Stimulated activated naive B cell treated with anti-CD40 and anti-IgM and Interleukin-4, amounts not matched to agents 10 μg/mL and 1 μg/mL and 100 μg/mL, for 72 hours (primary cell): ENCODE measurements at regions not wholly inside any gene's neighbourhood (a gene's known extent, or its start where the extent isn't known, plus 50 kb on each side); places are given as distances from the start of the nearest gene placed in this dataset.

Experiments
- ATAC-seq, 2 donors: fragments of 150-1000 bp; cut with Tn5 transposase; replicated peaks; 2 replicates each; pipeline ENCODE4 v1.10.0; 2021; ENCODE audit warnings: moderate library complexity in 1 of 2
- DNase-seq: peaks from one replicate; pipeline ENCODE4 v3.0.0; 2021
- H3K27ac Mint-ChIP-seq: one replicate; pipeline ENCODE4 v1.8.0; 2022; ENCODE audit warnings: mild to moderate bottlenecking, mixed read lengths
- H3K27me3 Mint-ChIP-seq, 2 donors: one replicate each; pipeline ENCODE4 v1.8.0; 2022; ENCODE audit warnings: mixed read lengths in 2 of 2
- H3K36me3 Mint-ChIP-seq, 2 donors: one replicate each; pipeline ENCODE4 v1.8.0; 2022; ENCODE audit warnings: mixed read lengths in 2 of 2, mild to moderate bottlenecking in 1 of 2
- H3K4me1 Mint-ChIP-seq, 2 donors: one replicate each; pipeline ENCODE4 v1.8.0; 2022; ENCODE audit warnings: mixed read lengths in 2 of 2, mild to moderate bottlenecking in 1 of 2
- H3K4me3 Mint-ChIP-seq, 2 donors: one replicate each; pipeline ENCODE4 v1.8.0; 2022; ENCODE audit warnings: mild to moderate bottlenecking in 2 of 2, mixed read lengths in 2 of 2, moderate library complexity in 1 of 2
- H3K9me3 Mint-ChIP-seq, 2 donors: one replicate each; pipeline ENCODE4 v1.8.0; 2022; ENCODE audit warnings: mixed read lengths in 2 of 2, mild to moderate bottlenecking in 1 of 2

DNA sequence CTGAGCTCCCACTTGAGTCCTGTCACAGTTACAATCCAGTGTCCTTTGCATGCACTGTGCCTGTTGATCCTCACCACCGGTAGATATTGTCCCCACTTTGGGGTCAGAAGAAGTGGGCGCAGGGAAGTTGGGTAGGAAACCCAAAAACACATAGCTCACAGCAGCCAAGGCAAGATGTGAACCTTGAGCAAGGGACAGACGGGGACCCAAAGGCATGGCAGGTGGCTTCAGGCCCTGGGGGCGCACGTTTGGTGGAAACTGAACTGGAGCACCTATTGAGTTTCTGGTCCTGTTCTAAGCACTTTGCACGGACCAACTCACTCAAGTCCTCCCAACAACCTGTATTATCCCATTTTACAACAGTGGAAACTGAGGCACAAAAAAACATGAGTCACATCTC lies 82.8 kb upstream of the ZNF716 start:
- Mint-ChIP-seq H3K4me3 (no peak overlapping the region), H3K36me3 (peaks cover 0 to 4% of the 10 kb centered on the region in 2 donors), H3K27me3 (no peaks in the 10 kb centered on the region), H3K27ac (no peak overlapping the region), H3K9me3 (peaks cover 27 to 28% of the 10 kb centered on the region in 2 donors), H3K4me1 (no peaks in the 10 kb centered on the region)
- ATAC-seq (no peak), DNase-seq (no peak)

DNA sequence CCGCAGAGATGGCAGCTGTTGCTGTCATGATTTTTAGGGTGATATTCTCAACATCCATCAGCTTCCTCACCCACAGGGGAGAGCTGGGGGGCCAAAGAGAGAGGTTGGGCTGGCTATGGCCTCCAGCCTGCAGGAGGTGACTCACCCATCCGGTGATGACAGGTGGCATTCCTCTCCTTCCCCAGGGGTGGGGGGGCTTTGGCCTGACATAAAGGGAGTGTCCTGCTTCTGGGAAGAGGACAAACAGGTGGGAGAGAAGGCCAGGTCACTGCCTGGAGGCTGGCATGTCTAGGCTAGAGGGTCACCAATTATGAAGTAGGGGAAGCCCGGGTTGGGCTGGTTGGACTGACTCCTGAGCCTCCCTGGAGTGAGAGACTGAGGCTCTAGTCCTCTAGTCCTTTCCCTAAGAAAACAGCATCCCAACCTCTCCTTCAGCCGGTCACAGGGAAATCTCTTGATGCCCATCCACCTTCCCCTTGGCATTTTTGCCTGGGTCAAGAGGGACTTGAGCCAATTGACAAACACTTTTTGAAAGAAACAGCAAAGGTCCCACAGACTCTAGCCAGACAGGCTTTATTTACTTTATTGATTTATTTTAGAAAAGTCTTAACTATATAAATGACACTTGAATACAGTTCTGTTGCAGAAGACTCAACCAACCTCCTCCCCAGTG lies 79.8 kb upstream of the ZNF716 start:
- Mint-ChIP-seq H3K27me3 (no peaks in the 10 kb centered on the region), H3K36me3 (peaks cover 0 to 4% of the 10 kb centered on the region in 2 donors), H3K4me1 (no peaks in the 10 kb centered on the region), H3K27ac (no peak overlapping the region), H3K9me3 (peaks cover 32 to 33% of the 10 kb centered on the region in 2 donors), H3K4me3 (no peak overlapping the region)
- no peak for DNase-seq
- ATAC-seq, result no peak

DNA sequence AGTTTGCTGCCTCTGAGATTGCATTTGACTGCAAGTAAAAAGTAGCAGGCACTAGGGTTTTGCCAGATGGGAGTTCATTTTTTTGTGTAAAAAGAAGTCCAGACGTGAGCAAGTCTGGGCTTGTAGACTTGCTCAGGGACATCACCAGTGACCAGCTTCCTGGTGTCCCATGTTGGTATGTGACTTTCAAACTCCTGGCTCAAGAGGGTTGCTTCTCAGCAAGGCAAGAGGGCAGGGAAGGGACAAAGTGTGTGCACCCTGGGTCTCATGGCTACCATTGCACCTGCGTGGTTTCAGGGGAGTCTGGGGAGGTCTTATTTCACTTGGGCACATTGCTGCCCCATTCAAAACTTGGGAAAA lies 79.3 kb upstream of the ZNF716 start:
- no peaks in the 10 kb centered on the region for H3K27me3 Mint-ChIP-seq
- H3K36me3 Mint-ChIP-seq, result peaks cover 0 to 4% of the 10 kb centered on the region in 2 donors
- no peak overlapping the region for H3K4me3 Mint-ChIP-seq
- peaks cover 32 to 33% of the 10 kb centered on the region in 2 donors for H3K9me3 Mint-ChIP-seq
- DNase-seq (no peak), ATAC-seq (no peak)
- no peaks in the 10 kb centered on the region for H3K4me1 Mint-ChIP-seq
- H3K27ac Mint-ChIP-seq, result no peak overlapping the region

DNA sequence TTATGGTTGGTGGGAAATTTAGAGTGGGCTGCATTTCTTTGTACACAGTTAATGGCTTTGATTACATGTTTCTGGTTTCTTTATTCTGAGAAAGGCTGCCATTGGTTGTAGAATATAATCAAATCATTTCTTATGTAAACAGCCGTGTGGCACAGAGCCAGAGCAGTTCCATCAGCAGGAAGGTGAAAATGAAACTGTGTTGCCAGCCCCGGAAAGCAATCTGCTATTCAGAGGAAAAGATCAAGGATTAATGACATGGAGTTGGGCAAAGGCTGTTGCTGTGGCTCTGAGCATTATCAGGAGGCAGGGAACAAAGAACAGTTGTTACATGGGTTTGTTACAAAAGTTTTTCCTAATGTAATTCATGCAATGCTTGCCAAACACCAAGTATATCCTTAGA lies 74.2 kb upstream of the ZNF716 start:
- Mint-ChIP-seq H3K4me3 (no peak overlapping the region), H3K9me3 (peaks cover 21 to 25% of the 10 kb centered on the region in 2 donors), H3K27ac (no peak overlapping the region), H3K36me3 (peaks cover 0 to 4% of the 10 kb centered on the region in 2 donors), H3K27me3 (no peaks in the 10 kb centered on the region), H3K4me1 (no peaks in the 10 kb centered on the region)
- DNase-seq (no peak), ATAC-seq (no peak)

DNA sequence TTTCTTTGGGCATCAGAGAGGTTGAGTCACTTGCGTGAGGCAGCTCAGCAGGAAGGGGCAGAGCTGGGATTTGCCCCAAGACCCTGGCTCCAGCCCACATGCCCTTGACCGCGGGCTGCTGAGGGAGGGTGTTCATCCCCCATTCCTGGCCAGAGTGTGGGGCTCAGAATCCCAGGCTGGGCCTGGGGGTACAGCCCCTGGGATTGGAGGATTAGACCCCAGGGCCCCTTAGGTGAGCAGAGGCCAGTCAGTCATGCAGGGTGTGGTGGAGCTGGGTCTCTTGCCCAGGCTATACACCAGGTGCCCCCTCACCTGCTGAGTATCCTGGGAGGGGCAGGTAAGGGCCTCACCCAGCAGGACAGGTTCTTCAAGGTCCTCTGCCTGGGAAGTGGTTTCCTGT lies 68.4 kb upstream of the ZNF716 start:
- ATAC-seq (no peak), DNase-seq (no peak)
- no peaks in the 10 kb centered on the region for H3K27me3 Mint-ChIP-seq
- no peak overlapping the region for H3K27ac Mint-ChIP-seq
- H3K9me3 Mint-ChIP-seq, result peaks cover 14 to 28% of the 10 kb centered on the region in 2 donors
- no peak overlapping the region for H3K4me3 Mint-ChIP-seq
- no peaks in the 10 kb centered on the region for H3K36me3 Mint-ChIP-seq
- H3K4me1 Mint-ChIP-seq, result no peaks in the 10 kb centered on the region

DNA sequence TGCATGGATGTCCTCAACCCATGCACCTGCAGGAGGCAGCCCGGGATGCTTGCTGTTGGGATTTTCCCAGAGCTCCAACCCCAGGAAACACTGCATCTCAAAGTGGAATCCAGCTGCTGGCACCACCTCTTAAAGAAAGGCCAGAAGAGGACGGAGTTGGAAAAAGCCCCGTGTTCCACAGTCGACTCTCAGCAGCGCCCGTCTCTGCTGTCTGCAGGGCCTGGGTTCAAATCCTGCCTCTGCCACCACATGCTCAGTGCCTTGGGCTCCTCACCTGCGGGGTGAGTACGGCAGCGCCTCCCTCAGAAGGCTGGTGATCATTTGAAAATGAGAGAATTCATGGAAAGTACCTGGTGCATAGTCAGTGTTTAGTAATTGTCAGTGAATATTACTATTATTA lies 65.6 kb upstream of the ZNF716 start:
- no peaks in the 10 kb centered on the region for H3K27me3 Mint-ChIP-seq
- H3K4me3 Mint-ChIP-seq, result no peak overlapping the region
- peaks cover 21 to 34% of the 10 kb centered on the region in 2 donors for H3K9me3 Mint-ChIP-seq

DNA sequence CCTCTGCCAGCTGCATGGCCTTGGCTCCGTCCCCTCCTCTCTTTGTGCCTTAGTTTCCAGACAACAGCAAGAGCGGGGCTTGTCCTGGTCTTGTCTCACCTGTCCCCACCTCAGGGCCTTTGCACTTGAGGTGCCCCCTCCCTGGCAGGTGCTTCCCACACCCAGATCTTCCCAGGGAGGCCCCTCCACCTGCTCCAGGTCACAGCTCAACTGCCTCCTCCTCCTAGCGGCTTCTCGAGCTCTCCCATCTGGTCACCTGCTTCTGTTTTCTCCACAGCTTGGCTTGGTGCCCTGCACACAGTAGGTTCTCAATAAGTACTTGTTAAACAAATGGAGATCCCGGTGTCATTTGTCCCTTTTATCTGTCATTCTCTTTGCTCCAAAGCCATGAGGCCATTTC lies 64.3 kb upstream of the ZNF716 start:
- H3K27me3 Mint-ChIP-seq, result no peaks in the 10 kb centered on the region
- H3K4me3 Mint-ChIP-seq, result no peak overlapping the region
- DNase-seq (no peak), ATAC-seq (no peak)
- peaks cover 23 to 34% of the 10 kb centered on the region in 2 donors for H3K9me3 Mint-ChIP-seq
- no peak overlapping the region for H3K27ac Mint-ChIP-seq
- H3K4me1 Mint-ChIP-seq, result no peaks in the 10 kb centered on the region
- no peaks in the 10 kb centered on the region for H3K36me3 Mint-ChIP-seq

More for the DNA sequence above, 65.6 kb upstream of the ZNF716 start:
- ATAC-seq (no peak), DNase-seq (no peak)
- Mint-ChIP-seq H3K36me3 (no peaks in the 10 kb centered on the region), H3K4me1 (no peaks in the 10 kb centered on the region), H3K27ac (no peak overlapping the region)

DNA sequence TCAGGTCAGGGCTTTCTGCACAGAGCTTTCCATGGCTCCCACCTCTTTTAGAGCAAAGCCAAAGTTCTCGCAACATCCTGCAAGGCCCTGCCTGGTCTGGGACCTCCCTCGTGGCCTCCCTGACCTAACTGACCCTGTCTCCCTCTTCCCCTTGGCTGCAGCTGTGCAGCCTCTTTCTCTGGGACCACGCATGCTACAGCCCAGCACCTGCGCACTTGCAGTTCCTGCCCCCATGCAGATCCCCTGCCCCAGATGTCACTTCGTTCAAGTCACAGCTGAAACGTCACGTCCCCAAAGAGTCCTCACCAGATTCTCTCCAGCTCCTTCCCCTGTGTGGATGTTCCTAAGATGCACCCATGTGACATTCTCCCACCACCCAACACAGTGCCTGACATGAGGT lies 61.2 kb upstream of the ZNF716 start:
- no peak overlapping the region for H3K4me3 Mint-ChIP-seq
- H3K27ac Mint-ChIP-seq, result no peak overlapping the region
- no peak for DNase-seq
- no peaks in the 10 kb centered on the region for H3K4me1 Mint-ChIP-seq
- peaks cover 0 to 1% of the 10 kb centered on the region in 2 donors for H3K36me3 Mint-ChIP-seq
- ATAC-seq, result no peak
- no peaks in the 10 kb centered on the region for H3K27me3 Mint-ChIP-seq
- peaks cover 17 to 21% of the 10 kb centered on the region in 2 donors for H3K9me3 Mint-ChIP-seq

DNA sequence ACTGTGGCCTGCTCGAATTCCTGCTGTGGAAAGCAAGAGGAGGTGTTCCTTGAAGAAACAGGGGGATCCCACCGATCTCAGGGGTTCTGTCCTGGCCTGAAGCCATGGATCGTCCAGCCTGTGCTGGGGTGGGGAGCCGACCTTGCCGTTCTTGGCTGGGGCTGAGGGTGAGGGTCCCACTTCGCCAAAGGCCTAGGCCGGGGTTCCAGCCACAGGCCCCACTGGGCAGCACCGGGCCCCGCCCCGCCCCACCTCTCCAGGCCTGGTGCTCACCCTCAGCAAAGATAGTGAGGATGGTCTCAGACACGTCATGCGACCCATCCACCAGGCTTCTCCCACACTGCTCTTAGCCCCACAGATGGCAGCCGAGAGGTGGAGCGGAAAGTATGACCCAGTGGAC lies 51.4 kb upstream of the ZNF716 start:
- DNase-seq (no peak), ATAC-seq (no peak)
- Mint-ChIP-seq H3K9me3 (peaks cover 12 to 23% of the 10 kb centered on the region in 2 donors), H3K27ac (no peak overlapping the region), H3K36me3 (peaks cover under 1 to 4% of the 10 kb centered on the region in 2 donors), H3K4me1 (no peaks in the 10 kb centered on the region), H3K4me3 (no peak overlapping the region), H3K27me3 (no peaks in the 10 kb centered on the region)

DNA sequence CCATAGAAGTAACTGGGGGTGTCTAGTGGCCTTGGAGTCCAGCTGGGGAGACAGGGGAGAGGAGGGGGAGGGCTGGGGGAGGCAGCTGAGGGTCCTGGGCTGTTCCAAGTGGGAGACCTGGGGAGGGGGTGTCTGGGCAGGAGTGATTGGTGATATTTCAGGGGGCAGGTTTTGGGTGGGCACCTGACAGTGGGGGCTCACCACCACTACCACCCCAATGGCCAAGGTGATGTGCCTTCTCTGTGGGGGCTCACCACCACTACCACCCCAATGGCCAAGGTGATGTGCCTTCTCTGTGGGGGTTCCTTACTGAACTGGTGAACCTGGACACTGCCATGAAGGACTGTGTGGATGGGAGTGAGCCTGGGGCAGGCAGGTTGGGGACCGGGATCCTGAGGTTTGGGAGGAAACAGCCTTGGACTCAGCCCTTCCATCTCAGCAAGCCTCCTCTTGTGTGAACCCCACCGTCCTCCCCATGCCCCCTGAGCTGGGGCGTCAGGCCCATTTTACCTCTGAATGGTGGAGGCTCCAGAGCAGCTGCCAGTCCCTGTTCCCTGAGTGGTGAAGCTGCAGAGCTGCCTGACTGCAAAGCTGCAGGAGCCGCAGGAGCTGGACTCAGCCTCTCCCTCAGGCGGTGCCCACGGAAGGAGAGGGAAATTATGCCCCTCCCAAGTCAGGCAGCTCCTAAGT lies 50.6 kb upstream of the ZNF716 start:
- Mint-ChIP-seq H3K9me3 (peaks cover 17 to 25% of the 10 kb centered on the region in 2 donors), H3K4me1 (peaks cover 0 to 2% of the 10 kb centered on the region in 2 donors), H3K27me3 (no peaks in the 10 kb centered on the region), H3K27ac (no peak overlapping the region), H3K36me3 (peaks cover 4 to 6% of the 10 kb centered on the region in 2 donors), H3K4me3 (no peak overlapping the region)
- DNase-seq (no peak), ATAC-seq (no peak)

DNA sequence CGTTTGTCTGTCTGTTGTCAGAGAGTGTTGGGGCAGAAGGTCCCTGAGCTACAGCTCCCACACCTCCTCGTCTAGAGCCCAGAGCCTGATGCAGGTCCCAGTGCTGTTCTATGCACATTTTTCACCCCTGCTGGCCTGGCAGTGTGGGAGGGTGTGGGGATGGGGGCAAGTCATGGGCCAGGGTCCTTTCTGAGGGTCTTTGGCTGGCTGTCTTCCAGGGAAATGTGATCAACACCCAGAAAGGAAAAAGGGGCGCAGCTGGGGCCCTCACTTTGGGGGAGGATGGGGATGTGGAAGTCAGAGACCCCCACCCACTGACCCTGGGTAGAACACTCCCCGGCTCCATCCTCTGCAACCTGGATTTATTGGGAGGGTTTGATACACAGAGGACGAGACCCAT lies 50.0 kb upstream of the ZNF716 start:
- Mint-ChIP-seq H3K4me1 (peaks cover 0 to 2% of the 10 kb centered on the region in 2 donors), H3K27me3 (no peaks in the 10 kb centered on the region), H3K9me3 (peaks cover 14 to 25% of the 10 kb centered on the region in 2 donors), H3K27ac (no peak overlapping the region), H3K4me3 (no peak overlapping the region), H3K36me3 (peaks cover 4 to 6% of the 10 kb centered on the region in 2 donors)
- ATAC-seq (no peak), DNase-seq (no peak)
